SH-SY5Y (cell line): ENCODE measurements at regions not wholly inside any gene's neighbourhood (a gene's known extent, or its start where the extent isn't known, plus 50 kb on each side); places are given as distances from the start of the nearest gene placed in this dataset.

Experiments used
- GATA2 ChIP-seq: IDR thresholded peaks from 2 replicates; pipeline ENCODE4 v1.6.1; 2011; ENCODE audit warnings: mild to moderate bottlenecking, low read depth, low read length
- GATA3 ChIP-seq: IDR thresholded peaks from 2 replicates; pipeline ENCODE4 v1.6.1; 2011; ENCODE audit warnings: low read depth, mild to moderate bottlenecking, low read length, moderate library complexity

GRCh38 chr16:22671301-22672076 is 142.5 kb upstream of the HS3ST2 start:
- TF ChIP-seq GATA2 (no peak), GATA3 (no peak)
